LNCaP clone FGC (cell line): ENCODE measurements at regions not wholly inside any gene's neighbourhood (a gene's known extent, or its start where the extent isn't known, plus 50 kb on each side); places are given as distances from the start of the nearest gene placed in this dataset.
A peak's percentile ranks its signal among the peaks of the same experiment; 100 is the strongest.

Experiments
- DNase-seq: peaks from one replicate; pipeline ENCODE4 v3.0.0-alpha.2; 2011; ENCODE audit warnings: low read depth
- H3K4me3 ChIP-seq: 2 replicates; pipeline ENCODE4 v1.5.1; 2011; ENCODE audit warnings: mild to moderate bottlenecking, low read depth, low read length, control low read depth
- CTCF ChIP-seq: IDR thresholded peaks from 2 replicates; pipeline ENCODE4 v1.5.1; 2012; ENCODE audit warnings: mild to moderate bottlenecking; ENCODE audit not compliant: control insufficient read depth, insufficient read depth; ENCODE audit errors: extremely low read depth

DNA sequence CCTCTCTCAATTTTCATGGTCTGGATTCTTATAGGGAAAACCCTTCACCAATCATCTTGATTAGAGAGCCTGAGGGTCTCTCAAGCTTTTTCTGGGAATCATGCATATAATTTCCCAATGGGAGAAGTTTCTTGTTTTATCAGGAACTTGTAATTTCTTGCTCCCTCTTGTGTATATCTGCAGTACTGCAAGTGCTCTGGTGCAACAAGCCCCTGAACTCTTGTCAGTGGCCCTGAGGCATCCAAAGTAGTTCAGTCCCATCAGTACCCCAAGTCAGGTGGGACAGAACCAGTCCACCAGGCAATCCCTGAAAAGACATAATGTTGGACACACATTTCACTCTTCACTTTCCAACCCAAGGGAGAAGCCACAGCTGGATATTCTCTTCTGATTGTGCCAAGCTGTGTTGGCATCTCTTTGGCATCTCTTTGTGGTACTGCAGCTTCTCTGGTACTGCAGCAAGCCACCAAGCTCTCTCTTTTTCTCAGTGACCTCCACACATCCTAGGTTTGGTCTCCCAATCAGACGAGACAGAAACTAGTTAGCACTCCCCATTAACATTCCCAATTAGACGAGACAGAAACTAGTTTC lies 214.5 kb downstream of the ZIC4 start:
- peak; percentile 63 for TF ChIP-seq CTCF
- no peak overlapping the region for H3K4me3 ChIP-seq
- peak; percentile 2 for DNase-seq

DNA sequence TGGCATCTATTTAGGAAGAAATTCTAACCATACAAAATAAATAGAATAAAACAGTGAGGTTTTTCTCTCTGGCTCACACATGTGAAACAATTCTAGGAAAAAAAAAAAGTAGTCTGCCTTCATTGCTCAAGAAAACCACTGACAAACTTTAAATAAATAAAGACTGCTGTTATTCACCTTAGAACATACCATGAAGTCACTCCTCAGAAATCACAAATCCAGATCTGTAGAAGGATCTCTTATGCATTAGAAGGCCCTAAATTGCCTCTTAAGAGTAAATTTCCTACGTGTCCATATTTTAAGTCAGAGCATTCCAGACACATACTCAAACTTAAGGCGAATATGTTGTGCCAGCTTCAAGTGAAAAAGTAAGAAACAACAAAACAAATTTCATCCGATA lies 217.3 kb downstream of the ZIC4 start:
- no peak for DNase-seq

GRCh38 chr3:147187687-147188086 lies 218.7 kb downstream of the ZIC4 start:
- no peak overlapping the region for H3K4me3 ChIP-seq
- no peak for TF ChIP-seq CTCF
- no peak for DNase-seq

More for the DNA sequence above, 217.3 kb downstream of the ZIC4 start:
- no peak overlapping the region for H3K4me3 ChIP-seq
- TF ChIP-seq CTCF, result no peak

- H3K4me3 ChIP-seq, result no peak overlapping the region
- no peak for TF ChIP-seq CTCF
These were observed 220.6 kb downstream of the ZIC4 start for GRCh38 chr3:147185781-147186180.

GRCh38 chr3:147184794-147185193 lies 221.5 kb downstream of the ZIC4 start:
- no peak for DNase-seq
- H3K4me3 ChIP-seq, result no peak overlapping the region
- no peak for TF ChIP-seq CTCF

More at GRCh38 chr3:147185781-147186180, 220.6 kb downstream of the ZIC4 start:
- no peak for DNase-seq

DNA sequence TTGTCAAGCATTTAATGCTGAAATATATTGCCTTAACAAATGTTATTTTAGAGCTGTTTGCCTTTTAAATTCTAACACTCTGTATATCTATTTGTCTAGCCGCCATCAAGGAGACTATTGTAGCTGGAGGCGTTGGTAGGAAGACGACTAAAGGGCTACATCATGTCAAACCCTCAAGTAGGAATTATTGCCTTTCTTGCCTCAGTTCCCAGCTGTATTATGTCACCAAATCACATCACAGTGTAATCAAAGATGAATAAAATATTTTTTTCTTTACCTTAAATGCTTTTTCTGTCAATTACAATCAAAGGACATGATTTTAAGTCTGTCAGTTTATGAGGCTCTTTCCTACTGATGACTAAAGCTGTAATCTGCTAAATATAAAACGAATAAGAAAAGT lies 233.1 kb downstream of the ZIC4 start:
- DNase-seq, result no peak
- H3K4me3 ChIP-seq, result no peak overlapping the region
- TF ChIP-seq CTCF, result no peak

GRCh38 chr3:147162743-147163142 lies 243.6 kb downstream of the ZIC4 start:
- no peak overlapping the region for H3K4me3 ChIP-seq
- TF ChIP-seq CTCF, result no peak
- no peak for DNase-seq
